K562 (cell line): ENCODE measurements at regions not wholly inside any gene's neighbourhood (a gene's known extent, or its start where the extent isn't known, plus 50 kb on each side); places are given as distances from the start of the nearest gene placed in this dataset.

Experiments used
- CBFA2T2 ChIP-seq: fragments of 450-650 bp; conservative IDR thresholded peaks from 2 replicates; pipeline ENCODE4 v1.6.1; 2017; ENCODE audit warnings: mild to moderate bottlenecking
- CBX1 ChIP-seq: sonication (generic); IDR thresholded peaks from 2 replicates; pipeline ENCODE4 v1.6.1; 2016; ENCODE audit warnings: antibody characterized with exemption, low read depth, mild to moderate bottlenecking
- E2F5 ChIP-seq: sonication (generic); formaldehyde crosslinking; IDR thresholded peaks from 2 replicates; pipeline ENCODE4 v1.8.0; 2022; ENCODE audit warnings: mild to moderate bottlenecking, missing genetic modification reagents
- JUN ChIP-seq, 2 experiments: sonication (generic) in 1 of 2; formaldehyde crosslinking in 1 of 2; IDR thresholded peaks; 2 replicates each; pipeline versions ENCODE4 v1.6.1 to v1.8.0; 2012 to 2022; ENCODE audit warnings: borderline replicate concordance in 2 of 2, mild to moderate bottlenecking in 2 of 2, improper control_type of control experiment in 1 of 2, low read depth in 1 of 2, low read length in 1 of 2, missing genetic modification reagents in 1 of 2
- NFIX ChIP-seq: fragments of 250-450 bp; sonication (Bioruptor Pico); IDR thresholded peaks from 2 replicates; pipeline ENCODE4 v1.4.0; 2020; ENCODE audit warnings: low read depth, mild to moderate bottlenecking, moderate library complexity
- PCBP2 ChIP-seq: fragments of 200-400 bp; formaldehyde crosslinking; IDR thresholded peaks from 2 replicates; pipeline ENCODE4 v1.6.1; 2018; ENCODE audit warnings: low read length, low read depth, mild to moderate bottlenecking, moderate library complexity; ENCODE audit not compliant: poor library complexity, severe bottlenecking
- PML ChIP-seq: IDR thresholded peaks from 2 replicates; pipeline ENCODE4 v1.6.1; 2012; ENCODE audit warnings: low read length, inconsistent platforms
- SMAD2 ChIP-seq: fragments of 150-350 bp; IDR thresholded peaks from 2 replicates; pipeline ENCODE4 v1.6.1; 2014; ENCODE audit warnings: low read depth, mild to moderate bottlenecking, low read length
- SRF ChIP-seq, 2 experiments: fragments of 250-450, 450-650 bp in 1 of 2; sonication (Bioruptor Pico) in 1 of 2; sonication (generic) in 1 of 2; formaldehyde crosslinking; IDR thresholded peaks; 2 replicates each; pipeline versions ENCODE4 v1.5.0 to v1.5.1; 2020 to 2022; ENCODE audit warnings: mild to moderate bottlenecking in 1 of 2, missing genetic modification reagents in 1 of 2
- SUPT5H ChIP-seq: fragments of 450-650 bp; IDR thresholded peaks from 2 replicates; pipeline ENCODE4 v1.6.1; 2016
- XRCC3 ChIP-seq: fragments of 450-650 bp; IDR thresholded peaks from 2 replicates; pipeline ENCODE4 v1.6.1; 2017; ENCODE audit warnings: mild to moderate bottlenecking, moderate library complexity
- ZBED1 ChIP-seq: IDR thresholded peaks from 2 replicates; pipeline ENCODE4 v1.6.1; 2014
- ZBTB5 ChIP-seq: fragments of 450-650 bp; IDR thresholded peaks from 2 replicates; pipeline ENCODE4 v1.6.1; 2017; ENCODE audit warnings: antibody characterized with exemption
- ZFP1 ChIP-seq: fragments of 450-650 bp; formaldehyde crosslinking; IDR thresholded peaks from 2 replicates; pipeline ENCODE4 v1.4.0; 2020; ENCODE audit warnings: mild to moderate bottlenecking, mixed read lengths
- ZNF134 ChIP-seq: fragments of 250-450 bp; sonication (Bioruptor Pico); conservative IDR thresholded peaks from 2 replicates; pipeline ENCODE4 v1.4.0; 2020
- TF ChIP-seq, protein P1 (sequence below): sonication (generic); formaldehyde crosslinking; IDR thresholded peaks from 2 replicates; pipeline ENCODE4 v1.8.1; 2023; ENCODE audit warnings: mild to moderate bottlenecking, missing genetic modification reagents
- TF ChIP-seq, protein P2 (sequence below), 2 experiments: fragments of 450-650 bp; IDR thresholded peaks; 2 replicates each; pipeline ENCODE4 v1.6.1; 2016
- TF ChIP-seq, protein P3 (sequence below), 2 experiments: fragments of 450-650 bp in 1 of 2; IDR thresholded peaks; 2 replicates each; pipeline ENCODE4 v1.6.1; 2011 to 2017; ENCODE audit warnings: low read depth in 2 of 2, antibody characterized with exemption in 1 of 2, borderline replicate concordance in 1 of 2, low read length in 1 of 2, mild to moderate bottlenecking in 1 of 2, mixed read lengths in 1 of 2; ENCODE audit not compliant: control insufficient read depth in 1 of 2
- TF ChIP-seq, protein P4 (sequence below), 2 experiments: fragments of 450-650 bp; conservative IDR thresholded peaks; 2 replicates each; pipeline ENCODE4 v1.6.1; 2017; ENCODE audit warnings: mild to moderate bottlenecking in 2 of 2, moderate library complexity in 2 of 2

- TF ChIP-seq, protein P1, sequence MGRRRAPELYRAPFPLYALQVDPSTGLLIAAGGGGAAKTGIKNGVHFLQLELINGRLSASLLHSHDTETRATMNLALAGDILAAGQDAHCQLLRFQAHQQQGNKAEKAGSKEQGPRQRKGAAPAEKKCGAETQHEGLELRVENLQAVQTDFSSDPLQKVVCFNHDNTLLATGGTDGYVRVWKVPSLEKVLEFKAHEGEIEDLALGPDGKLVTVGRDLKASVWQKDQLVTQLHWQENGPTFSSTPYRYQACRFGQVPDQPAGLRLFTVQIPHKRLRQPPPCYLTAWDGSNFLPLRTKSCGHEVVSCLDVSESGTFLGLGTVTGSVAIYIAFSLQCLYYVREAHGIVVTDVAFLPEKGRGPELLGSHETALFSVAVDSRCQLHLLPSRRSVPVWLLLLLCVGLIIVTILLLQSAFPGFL (CRISPR knock-in tag) = no peak
- TF ChIP-seq CBX1 = no peak
- TF ChIP-seq NFIX (CRISPR knock-in tag) = no peak
- no peak for TF ChIP-seq XRCC3
- TF ChIP-seq E2F5 (CRISPR knock-in tag) = no peak
- no peak for TF ChIP-seq ZFP1 (CRISPR knock-in tag)
- TF ChIP-seq JUN (IDR thresholded peaks at IDR 0.05; ENCODE audit: borderline replicate concordance, low read depth, low read length) = no peak
- no peak for TF ChIP-seq JUN (CRISPR knock-in tag; IDR thresholded peaks at IDR 0.05; ENCODE audit: borderline replicate concordance)
- TF ChIP-seq ZBTB5 = no peak
- no peak for TF ChIP-seq PCBP2
- TF ChIP-seq CBFA2T2 = peak; percentile 69
- TF ChIP-seq SMAD2 = no peak
- TF ChIP-seq, protein P2, sequence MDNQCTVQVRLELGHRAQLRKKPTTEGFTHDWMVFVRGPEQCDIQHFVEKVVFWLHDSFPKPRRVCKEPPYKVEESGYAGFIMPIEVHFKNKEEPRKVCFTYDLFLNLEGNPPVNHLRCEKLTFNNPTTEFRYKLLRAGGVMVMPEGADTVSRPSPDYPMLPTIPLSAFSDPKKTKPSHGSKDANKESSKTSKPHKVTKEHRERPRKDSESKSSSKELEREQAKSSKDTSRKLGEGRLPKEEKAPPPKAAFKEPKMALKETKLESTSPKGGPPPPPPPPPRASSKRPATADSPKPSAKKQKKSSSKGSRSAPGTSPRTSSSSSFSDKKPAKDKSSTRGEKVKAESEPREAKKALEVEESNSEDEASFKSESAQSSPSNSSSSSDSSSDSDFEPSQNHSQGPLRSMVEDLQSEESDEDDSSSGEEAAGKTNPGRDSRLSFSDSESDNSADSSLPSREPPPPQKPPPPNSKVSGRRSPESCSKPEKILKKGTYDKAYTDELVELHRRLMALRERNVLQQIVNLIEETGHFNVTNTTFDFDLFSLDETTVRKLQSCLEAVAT (IDR thresholded peaks at IDR 0.05) = no peak
- 0 out of 2 replicates have a peak, but pooled peaks have one; percentile 29 for TF ChIP-seq PML
- TF ChIP-seq SUPT5H = no peak
- TF ChIP-seq, protein P3, sequence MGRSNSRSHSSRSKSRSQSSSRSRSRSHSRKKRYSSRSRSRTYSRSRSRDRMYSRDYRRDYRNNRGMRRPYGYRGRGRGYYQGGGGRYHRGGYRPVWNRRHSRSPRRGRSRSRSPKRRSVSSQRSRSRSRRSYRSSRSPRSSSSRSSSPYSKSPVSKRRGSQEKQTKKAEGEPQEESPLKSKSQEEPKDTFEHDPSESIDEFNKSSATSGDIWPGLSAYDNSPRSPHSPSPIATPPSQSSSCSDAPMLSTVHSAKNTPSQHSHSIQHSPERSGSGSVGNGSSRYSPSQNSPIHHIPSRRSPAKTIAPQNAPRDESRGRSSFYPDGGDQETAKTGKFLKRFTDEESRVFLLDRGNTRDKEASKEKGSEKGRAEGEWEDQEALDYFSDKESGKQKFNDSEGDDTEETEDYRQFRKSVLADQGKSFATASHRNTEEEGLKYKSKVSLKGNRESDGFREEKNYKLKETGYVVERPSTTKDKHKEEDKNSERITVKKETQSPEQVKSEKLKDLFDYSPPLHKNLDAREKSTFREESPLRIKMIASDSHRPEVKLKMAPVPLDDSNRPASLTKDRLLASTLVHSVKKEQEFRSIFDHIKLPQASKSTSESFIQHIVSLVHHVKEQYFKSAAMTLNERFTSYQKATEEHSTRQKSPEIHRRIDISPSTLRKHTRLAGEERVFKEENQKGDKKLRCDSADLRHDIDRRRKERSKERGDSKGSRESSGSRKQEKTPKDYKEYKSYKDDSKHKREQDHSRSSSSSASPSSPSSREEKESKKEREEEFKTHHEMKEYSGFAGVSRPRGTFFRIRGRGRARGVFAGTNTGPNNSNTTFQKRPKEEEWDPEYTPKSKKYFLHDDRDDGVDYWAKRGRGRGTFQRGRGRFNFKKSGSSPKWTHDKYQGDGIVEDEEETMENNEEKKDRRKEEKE (IDR thresholded peaks at IDR 0.05; ENCODE audit: borderline replicate concordance in 1 of 2, control insufficient read depth in 1 of 2, low read depth in 2 of 2, low read length in 1 of 2) = no peak
- no peak for TF ChIP-seq SRF (CRISPR knock-in tag; IDR thresholded peaks at IDR 0.05)
- TF ChIP-seq ZNF134 (CRISPR knock-in tag) = no peak
- TF ChIP-seq, protein P4, sequence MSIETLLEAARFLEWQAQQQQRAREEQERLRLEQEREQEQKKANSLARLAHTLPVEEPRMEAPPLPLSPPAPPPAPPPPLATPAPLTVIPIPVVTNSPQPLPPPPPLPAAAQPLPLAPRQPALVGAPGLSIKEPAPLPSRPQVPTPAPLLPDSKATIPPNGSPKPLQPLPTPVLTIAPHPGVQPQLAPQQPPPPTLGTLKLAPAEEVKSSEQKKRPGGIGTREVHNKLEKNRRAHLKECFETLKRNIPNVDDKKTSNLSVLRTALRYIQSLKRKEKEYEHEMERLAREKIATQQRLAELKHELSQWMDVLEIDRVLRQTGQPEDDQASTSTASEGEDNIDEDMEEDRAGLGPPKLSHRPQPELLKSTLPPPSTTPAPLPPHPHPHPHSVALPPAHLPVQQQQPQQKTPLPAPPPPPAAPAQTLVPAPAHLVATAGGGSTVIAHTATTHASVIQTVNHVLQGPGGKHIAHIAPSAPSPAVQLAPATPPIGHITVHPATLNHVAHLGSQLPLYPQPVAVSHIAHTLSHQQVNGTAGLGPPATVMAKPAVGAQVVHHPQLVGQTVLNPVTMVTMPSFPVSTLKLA (conservative IDR thresholded peaks at IDR 0.05) = no peak
- TF ChIP-seq ZBED1 = no peak
Measured at GRCh38 chr21:23890652-23891051, 1716.6 kb downstream of the MRPL39 start (continued).
